ENCODE measurements at regions not wholly inside any gene's neighbourhood (a gene's known extent, or its start where the extent isn't known, plus 50 kb on each side); places are given as distances from the start of the nearest gene placed in this dataset.

DNA sequence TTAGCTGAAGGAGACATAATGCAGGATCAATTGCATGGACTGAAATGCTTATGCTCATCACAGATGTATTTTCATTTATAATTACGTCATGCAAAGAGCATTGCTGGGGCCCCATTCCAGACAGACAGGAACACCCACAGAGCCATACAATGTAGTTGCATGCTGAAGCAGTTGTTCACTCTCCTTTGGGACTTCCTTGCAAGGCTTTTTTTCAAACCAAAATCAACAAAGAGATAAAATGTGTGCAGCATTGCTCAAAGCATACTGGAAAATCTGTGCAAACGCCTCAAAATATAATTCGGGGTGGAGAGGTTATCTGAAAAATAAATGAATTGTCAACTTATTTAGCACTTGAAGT is 463.2 kb downstream of the CDH2 start:
- Histone ChIP-seq H3K4me1 (no peaks in the 10 kb centered on the region), H3K9me3 (peaks cover 0 to 38% (median 12%) of the 10 kb centered on the region in 8 donors), H3K27me3 (replicated peaks in 1 of 7) (no peaks in the 10 kb centered on the region), H3K4me3 (no peak overlapping the region), H3K27ac (no peak overlapping the region), H3K36me3 (no peaks in the 10 kb centered on the region)
- 58 to 72% (median 69%) methylated on average over 3 of the region's 3 CpGs for WGBS, 5 donors
- intact Hi-C loops (cut with DNase I; ENCODE audit: low total_unique reads), result no loop called here
- DNase-seq, result no peak
- TF ChIP-seq, protein P1, sequence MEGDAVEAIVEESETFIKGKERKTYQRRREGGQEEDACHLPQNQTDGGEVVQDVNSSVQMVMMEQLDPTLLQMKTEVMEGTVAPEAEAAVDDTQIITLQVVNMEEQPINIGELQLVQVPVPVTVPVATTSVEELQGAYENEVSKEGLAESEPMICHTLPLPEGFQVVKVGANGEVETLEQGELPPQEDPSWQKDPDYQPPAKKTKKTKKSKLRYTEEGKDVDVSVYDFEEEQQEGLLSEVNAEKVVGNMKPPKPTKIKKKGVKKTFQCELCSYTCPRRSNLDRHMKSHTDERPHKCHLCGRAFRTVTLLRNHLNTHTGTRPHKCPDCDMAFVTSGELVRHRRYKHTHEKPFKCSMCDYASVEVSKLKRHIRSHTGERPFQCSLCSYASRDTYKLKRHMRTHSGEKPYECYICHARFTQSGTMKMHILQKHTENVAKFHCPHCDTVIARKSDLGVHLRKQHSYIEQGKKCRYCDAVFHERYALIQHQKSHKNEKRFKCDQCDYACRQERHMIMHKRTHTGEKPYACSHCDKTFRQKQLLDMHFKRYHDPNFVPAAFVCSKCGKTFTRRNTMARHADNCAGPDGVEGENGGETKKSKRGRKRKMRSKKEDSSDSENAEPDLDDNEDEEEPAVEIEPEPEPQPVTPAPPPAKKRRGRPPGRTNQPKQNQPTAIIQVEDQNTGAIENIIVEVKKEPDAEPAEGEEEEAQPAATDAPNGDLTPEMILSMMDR (IDR thresholded peaks at IDR 0.05 in 8 of 11, conservative IDR thresholded peaks at IDR 0.05 in 3 of 11), result no peak
- TF ChIP-seq POLR2AphosphoS5 (IDR thresholded peaks at IDR 0.05), result no peak

- no peak overlapping the region for H3K27ac ChIP-seq
- WGBS, 5 donors, result 36 to 50% (median 43%) methylated on average over 2 of the region's 2 CpGs
- no peaks in the 10 kb centered on the region for H3K36me3 ChIP-seq
- intact Hi-C loops (cut with DNase I; ENCODE audit: low total_unique reads), result no loop called here
- H3K9me3 ChIP-seq, result peaks cover 0 to 38% (median 12%) of the 10 kb centered on the region in 8 donors
- DNase-seq, result no peak
- no peak overlapping the region for H3K4me3 ChIP-seq
- TF ChIP-seq POLR2AphosphoS5 (IDR thresholded peaks at IDR 0.05) (no peak), POLR2A (IDR thresholded peaks at IDR 0.05) (no peak)
- no peaks in the 10 kb centered on the region for H3K27me3 ChIP-seq (replicated peaks in 1 of 7)
- no peaks in the 10 kb centered on the region for H3K4me1 ChIP-seq
These were observed 463.7 kb downstream of the CDH2 start for GRCh38 chr18:27713037-27713737.

DNA sequence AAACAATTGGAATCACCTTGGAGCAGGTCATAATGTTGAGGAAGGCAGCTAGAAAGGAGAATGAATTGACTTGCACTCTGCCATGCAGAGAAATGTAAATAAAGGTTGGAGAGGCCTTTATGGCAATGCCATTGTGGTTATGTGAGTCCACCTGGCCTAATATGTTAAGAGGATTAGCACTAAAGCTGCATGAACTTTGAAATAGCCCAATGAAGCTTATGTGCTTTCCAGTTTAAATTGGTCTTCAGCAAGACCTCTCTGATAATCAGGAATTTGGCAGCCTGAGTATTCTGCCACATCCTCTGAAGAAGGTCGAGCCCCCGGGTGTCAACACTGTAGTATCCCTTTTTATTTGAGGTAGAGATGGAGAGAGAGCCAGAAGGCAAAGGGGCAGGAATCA is 464.9 kb downstream of the CDH2 start:
- no peaks in the 10 kb centered on the region for H3K27me3 ChIP-seq (replicated peaks in 1 of 7)
- TF ChIP-seq POLR2A (IDR thresholded peaks at IDR 0.05), result no peak
- TF ChIP-seq POLR2AphosphoS5 (IDR thresholded peaks at IDR 0.05), result no peak
- TF ChIP-seq, protein P1 (IDR thresholded peaks at IDR 0.05 in 8 of 11, conservative IDR thresholded peaks at IDR 0.05 in 3 of 11), result no peak
- H3K4me3 ChIP-seq, result no peak overlapping the region
- DNase-seq, result no peak
- 44 to 59% (median 56%) methylated on average over 2 of the region's 2 CpGs for WGBS, 5 donors
- H3K4me1 ChIP-seq, result no peaks in the 10 kb centered on the region
- intact Hi-C loops (cut with DNase I; ENCODE audit: low total_unique reads), result no loop called here
- H3K27ac ChIP-seq, result no peak overlapping the region
- H3K36me3 ChIP-seq, result no peaks in the 10 kb centered on the region
- H3K9me3 ChIP-seq, result peaks cover 0 to 38% (median 12%) of the 10 kb centered on the region in 8 donors

GRCh38 chr18:27711382-27711781 is 465.5 kb downstream of the CDH2 start:
- no peak for TF ChIP-seq POLR2AphosphoS5 (IDR thresholded peaks at IDR 0.05)
- TF ChIP-seq, protein P1 (IDR thresholded peaks at IDR 0.05 in 8 of 11, conservative IDR thresholded peaks at IDR 0.05 in 3 of 11), result no peak
- no peak for TF ChIP-seq POLR2A (IDR thresholded peaks at IDR 0.05)
- Histone ChIP-seq H3K4me1 (no peaks in the 10 kb centered on the region), H3K9me3 (peaks cover 0 to 38% (median 12%) of the 10 kb centered on the region in 8 donors), H3K27me3 (replicated peaks in 1 of 7) (no peaks in the 10 kb centered on the region), H3K27ac (no peak overlapping the region), H3K36me3 (no peaks in the 10 kb centered on the region), H3K4me3 (no peak overlapping the region)
- intact Hi-C loops (cut with DNase I; ENCODE audit: low total_unique reads), result no loop called here
- no peak for DNase-seq

Data from spleen (tissue), 11 donors.